Stimulated activated CD4-positive, alpha-beta T cell treated with anti-CD3 and anti-CD28 coated beads, TNF-alpha, amount 100 ng/mL, for 48 hours (primary cell): ENCODE measurements at regions not wholly inside any gene's neighbourhood (a gene's known extent, or its start where the extent isn't known, plus 50 kb on each side); places are given as distances from the start of the nearest gene placed in this dataset.

ENCODE experiments used
- DNase-seq, 3 donors: peaks; one replicate each; pipeline ENCODE4 v3.0.0-alpha.2; 2020; ENCODE audit warnings: low read depth in 3 of 3

DNA sequence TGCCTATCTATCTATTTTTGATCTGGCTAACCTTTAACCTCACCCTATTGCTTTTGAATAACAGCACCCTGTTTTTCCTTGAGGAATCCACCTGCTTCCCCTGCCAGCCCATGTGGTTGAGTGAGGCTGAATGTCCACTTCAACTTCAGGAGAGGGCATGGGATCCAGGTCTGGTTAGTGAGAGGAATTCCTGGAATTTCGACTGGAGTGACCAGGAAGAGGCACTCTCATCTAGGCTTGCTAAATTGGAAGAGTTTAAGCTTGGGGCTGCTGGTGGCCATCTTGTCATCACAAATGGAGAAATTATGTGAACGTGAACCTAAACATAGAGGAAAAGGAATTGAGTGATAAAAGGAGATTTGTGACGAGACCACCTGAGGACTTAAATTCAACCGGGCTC, 322.1 kb downstream of the OSTF1 start:
- DNase-seq = no peak

DNA sequence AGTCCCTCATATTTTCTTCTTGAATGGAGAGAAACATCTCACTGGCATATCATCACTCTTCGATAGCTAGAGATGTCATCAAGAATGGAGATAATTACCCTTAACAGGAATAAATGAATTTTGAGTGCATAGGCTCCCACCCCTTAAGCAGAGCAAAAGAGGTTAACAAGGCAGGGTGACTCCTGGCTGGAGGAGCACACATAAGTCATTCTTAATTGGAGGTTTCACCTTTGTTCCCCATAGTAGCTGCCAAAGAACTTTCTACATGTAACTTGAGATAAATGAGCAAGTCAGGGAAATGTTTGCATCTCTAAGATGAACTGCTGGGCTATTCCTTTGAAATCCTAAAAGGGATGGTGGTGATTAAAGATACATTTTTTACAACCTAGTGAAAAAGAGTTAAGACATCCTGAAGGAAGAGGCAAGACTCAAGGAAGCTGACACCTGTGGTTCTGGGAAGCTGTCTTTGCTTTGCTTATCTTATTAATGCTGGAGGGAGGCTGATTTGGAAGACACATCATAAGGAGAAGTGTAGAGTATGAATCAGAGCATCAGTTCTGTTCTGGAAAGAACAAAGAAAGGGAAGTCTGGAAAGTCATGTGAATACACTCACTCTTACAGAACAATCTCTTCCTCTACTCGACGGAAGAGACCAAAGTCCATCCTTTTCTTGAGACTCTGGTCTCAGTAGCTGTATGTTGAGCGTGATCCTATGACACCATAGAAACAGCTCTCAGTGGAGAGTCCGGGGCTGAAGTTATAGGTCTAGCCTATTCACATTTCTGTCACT, 326.3 kb downstream of the OSTF1 start:
- no peak for DNase-seq

DNA sequence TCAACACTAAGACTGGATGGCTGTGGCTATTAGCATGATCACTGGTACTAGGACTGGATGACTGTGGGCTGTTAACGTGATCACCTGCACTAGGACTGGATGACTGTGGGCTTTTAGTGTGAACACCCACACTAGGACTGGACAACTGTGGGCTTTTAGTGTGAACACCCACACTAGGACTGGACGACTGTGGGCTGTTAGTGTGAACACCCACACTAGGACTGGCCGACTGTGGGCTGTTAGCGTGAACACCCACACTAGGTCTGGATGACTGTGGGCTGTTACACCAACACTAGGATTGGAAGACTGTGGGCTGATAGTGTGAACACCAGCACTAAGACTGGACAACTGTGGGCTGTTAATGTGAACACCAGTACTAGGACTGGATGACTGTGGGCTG, 329.2 kb downstream of the OSTF1 start:
- no peak for DNase-seq

GRCh38 chr9:75418518-75418917, 330.2 kb downstream of the OSTF1 start:
- no peak for DNase-seq

DNA sequence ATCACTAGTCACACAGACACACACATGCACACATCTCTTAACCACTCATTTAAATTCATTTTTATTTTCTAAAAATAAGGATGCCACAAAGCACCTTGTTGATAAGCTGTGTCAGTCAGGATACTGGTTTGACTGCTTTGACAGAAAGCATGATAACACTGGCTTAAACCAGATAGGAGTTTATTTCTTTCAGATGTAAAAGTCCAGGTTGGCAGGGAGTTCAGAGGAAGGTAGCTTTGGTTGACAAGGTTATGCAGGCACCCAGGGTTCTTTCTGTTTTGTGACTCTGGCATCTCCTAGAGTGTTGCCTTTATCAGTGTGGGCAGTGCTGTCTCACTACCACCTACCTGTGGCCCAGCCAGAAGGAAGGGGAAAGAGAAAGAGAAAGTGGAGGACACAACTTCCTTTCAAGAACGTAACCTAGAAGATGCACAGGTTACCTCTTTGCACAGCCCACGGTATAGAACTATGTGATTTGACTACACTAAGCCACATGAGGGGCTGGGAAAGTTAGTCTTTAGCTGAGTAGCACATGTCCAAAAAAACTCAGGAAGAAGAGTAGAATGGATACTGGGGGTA, 334.7 kb downstream of the OSTF1 start:
- DNase-seq = no peak

DNA sequence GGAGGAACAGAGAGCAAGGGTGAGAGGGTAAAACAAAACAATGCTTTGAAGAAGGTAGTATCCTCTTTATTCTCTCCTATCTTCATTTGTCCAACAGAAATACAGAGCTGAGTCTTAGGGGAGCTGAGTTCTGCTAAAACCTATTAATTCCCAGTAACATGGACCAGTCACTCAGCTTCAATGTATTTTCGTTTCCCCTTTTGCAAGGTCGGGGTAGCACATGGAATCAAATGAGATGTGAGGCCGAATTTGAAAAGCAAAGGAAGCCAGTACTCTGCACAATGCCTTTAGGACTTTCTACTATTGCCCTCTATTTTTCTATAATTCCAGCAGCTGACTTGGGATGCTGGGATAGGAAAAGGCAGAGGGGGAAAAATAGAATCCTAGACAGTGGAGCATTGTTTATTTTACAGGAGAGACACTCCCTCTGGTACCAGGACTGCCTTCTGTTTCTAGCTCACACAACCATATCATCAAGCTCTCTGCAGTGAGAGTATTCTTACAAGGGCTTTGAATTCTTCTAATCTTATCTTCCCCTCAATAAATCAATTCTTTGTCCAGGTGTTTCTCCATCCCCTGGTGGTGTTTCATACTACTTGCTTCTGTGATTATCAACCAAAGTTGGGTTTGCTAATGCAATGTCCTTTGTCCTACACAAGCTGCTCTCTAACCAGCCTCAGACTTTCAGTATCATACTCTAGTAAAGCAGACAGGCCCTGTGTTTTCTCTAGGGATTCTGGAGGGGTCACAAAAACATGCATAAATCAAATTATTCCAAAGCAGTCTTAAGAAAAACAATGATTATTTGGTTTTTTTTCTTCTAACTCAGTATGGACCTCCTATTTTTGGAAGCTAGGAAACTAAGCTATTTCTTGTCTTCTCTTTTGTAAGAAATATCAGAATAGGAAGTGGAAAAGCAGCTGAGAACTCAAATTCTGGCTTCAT, 341.5 kb downstream of the OSTF1 start:
- no peak for DNase-seq

DNA sequence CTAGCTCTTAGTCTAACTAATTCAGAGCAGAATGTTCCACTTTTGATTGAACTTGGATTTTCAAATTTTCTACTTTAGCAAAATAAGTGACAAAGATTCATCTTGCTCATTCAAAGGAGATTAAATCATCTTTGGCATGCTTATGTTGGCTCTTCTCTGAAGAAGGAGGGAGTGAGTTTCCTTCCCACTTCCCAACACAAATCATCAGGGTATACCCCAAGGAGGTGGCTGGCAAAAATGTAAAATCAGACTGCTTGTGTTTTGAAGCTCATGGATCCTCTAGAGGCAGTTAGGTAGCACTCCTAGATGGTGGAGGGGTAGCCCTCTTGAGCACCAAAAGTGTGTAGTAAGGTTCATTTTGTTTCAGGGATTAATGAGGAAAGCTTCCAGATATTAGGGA, 343.1 kb downstream of the OSTF1 start:
- no peak for DNase-seq

- DNase-seq = no peak
These were observed 344.1 kb downstream of the OSTF1 start for GRCh38 chr9:75432386-75432785.

DNA sequence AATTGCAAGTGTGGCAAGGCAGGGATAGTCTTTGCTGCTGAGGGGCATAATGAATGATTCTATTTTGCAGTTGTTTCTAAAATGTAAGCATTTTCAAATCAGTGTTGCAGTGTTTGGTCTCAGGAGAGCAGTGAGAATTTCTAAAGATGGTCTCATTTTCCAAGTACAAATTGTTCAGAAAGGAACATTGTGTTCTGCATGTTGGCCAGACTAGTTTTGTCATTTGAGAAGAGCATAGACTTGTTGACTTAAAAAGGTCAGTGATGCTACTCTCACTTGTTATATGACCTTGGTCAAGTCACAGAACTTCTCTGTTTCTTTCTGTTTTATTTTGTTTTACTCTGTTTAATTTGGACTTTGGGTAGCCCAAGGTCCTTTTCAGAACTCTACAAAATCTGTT, 344.6 kb downstream of the OSTF1 start:
- DNase-seq = no peak

DNA sequence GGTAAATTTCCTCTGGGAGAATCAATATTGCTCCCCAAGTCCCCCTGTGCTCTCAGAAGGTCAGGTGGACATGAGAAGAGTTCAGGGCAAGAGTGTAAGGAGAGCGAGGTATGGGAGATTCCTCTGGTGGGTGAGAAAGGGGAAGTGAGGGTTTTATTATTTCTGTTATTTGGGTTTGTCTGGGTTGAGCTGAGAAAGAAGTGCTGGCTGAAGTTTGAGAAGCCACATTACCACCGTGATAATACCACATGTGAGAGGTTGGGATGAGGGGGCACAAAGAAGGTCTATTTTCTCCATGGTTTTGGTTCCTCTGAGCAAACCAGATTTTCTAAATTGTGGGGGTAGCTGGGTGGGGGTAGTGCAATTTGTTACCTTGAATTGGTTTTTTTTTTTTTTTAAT, 350.4 kb downstream of the OSTF1 start:
- no peak for DNase-seq

DNA sequence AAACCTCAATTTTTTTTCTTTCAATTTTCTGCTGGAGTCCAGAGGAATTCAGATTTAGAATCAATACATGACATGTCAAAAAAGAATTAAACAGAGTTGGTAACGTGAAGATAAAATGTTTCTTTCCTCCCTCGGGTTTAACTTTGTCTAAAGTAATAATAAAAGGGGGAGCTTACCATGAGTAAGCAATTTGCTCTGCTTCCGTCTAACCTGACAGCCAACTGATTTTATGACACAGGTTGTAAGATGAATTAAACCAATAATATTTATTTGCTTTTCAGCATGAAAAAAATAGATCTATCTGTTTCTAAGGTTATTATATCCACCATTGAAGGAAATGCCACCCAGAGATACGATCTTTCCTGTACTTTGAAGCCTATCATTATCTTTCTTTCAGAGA, 352.6 kb downstream of the OSTF1 start:
- no peak for DNase-seq

DNA sequence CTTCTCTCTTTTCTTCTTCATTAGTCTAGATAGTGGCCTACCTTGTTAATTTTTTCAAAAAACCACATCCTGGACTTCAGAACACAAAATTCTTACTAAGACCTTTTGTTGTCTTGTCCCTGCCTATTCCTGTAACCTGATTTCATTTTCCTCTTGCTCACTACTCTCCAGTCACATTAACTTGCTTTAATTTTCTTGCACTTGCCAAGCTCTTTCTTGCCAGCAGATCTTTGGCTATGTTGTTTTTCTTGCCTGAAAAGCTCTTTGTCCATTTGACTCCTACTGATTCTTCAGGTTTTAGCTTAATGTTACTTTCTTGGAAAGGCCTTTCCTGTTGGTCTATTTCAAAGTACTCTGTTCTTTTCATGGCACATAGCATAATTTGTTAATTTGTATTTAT, 356.8 kb downstream of the OSTF1 start:
- DNase-seq = no peak

GRCh38 chr9:75447281-75447680, 359.0 kb downstream of the OSTF1 start:
- no peak for DNase-seq

DNA sequence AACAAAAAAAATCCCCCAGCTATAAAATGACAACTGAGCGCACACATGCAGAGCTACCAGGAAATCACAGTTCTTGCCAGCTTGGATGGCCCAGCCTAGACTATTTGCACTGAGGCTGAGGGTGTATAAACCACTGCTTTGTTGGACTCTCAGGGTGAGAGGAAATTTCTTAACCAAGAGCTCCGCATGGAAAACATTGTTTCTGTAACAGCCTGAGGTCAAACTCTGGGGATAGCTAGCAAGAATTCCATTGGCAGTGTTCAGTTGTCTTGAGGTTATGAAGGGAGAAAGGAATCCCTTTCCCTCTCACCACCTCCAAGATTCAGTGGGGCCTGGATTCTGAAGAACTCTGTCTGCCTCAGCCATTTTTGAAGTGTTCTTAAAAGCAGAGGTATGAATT, 360.0 kb downstream of the OSTF1 start:
- DNase-seq = no peak

GRCh38 chr9:75448955-75449354, 360.6 kb downstream of the OSTF1 start:
- DNase-seq = no peak

DNA sequence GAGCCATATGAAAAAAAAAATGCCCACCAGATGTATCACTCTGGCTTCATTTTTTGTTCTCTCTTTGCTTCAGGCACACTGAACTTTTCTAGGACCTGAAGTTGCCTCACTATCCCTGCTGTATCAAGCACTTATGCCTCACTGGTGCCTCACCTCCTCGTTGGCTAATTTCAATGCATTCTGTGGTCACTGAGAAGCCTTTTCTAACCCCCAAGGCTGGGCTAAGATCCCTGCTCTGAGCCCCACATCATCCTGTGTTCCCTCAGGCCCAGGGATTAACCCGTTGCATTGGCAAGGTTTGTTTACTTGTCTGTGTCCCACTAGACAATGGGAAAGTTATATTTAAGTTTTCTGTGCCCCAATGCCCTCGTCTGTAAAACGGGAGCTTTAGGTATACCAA, 362.7 kb downstream of the OSTF1 start:
- DNase-seq = no peak

- no peak for DNase-seq
These were observed 363.2 kb downstream of the OSTF1 start for GRCh38 chr9:75451505-75451904.

GRCh38 chr9:75452512-75452911, 364.2 kb downstream of the OSTF1 start:
- no peak for DNase-seq

- DNase-seq = no peak
These were observed 365.7 kb downstream of the OSTF1 start for GRCh38 chr9:75454043-75454442.

DNA sequence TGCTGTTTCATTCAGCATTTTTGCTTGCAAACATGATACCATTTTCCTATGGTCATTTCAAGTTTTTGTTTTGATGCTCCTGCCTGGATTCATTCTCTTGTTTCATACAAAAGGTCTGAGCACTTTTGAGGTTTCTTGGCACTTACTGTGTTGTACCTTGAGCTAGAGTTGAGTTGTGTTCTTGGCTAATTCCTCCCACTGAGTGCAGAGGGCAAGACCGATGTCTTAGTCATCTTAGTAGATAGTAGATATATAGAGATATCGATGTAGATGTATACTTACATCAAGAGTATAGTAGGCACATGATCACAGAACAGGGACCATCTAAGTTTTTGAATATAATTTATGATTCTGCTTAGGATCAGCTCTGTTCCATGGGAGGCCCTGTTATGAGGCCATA, 366.6 kb downstream of the OSTF1 start:
- DNase-seq = no peak

- DNase-seq = no peak
These were observed 367.2 kb downstream of the OSTF1 start for GRCh38 chr9:75455444-75455921.

- DNase-seq = no peak
These were observed 368.4 kb downstream of the OSTF1 start for GRCh38 chr9:75456698-75457097.
